Activated CD8-positive, alpha-beta memory T cell treated with anti-CD3 and anti-CD28 coated beads, Interleukin-2, amount 50 U/mL, for 4 hours (primary cell): ENCODE measurements at regions not wholly inside any gene's neighbourhood (a gene's known extent, or its start where the extent isn't known, plus 50 kb on each side); places are given as distances from the start of the nearest gene placed in this dataset.
"Not testable (repeated sequence)": the region's sequence is repeated elsewhere in the genome, so short reads cannot be mapped to it uniquely, and the experiment has no call there.

ENCODE experiments used
- DNase-seq: peaks from one replicate; pipeline ENCODE4 v3.0.0-alpha.2; 2020

GRCh38 chr2:36223259-36223658, 132.3 kb upstream of the CRIM1 start:
- no peak for DNase-seq

- no peak for DNase-seq
These were observed 133.1 kb upstream of the CRIM1 start for GRCh38 chr2:36222485-36222884.

- DNase-seq, result no peak
These were observed 140.9 kb upstream of the CRIM1 start for GRCh38 chr2:36214691-36215090.

GRCh38 chr2:36203366-36203765, 152.2 kb upstream of the CRIM1 start:
- no peak for DNase-seq

- DNase-seq, result no peak
These were observed 158.2 kb upstream of the CRIM1 start for GRCh38 chr2:36197181-36197971.

GRCh38 chr2:36193680-36194079, 161.9 kb upstream of the CRIM1 start:
- DNase-seq, result no peak

GRCh38 chr2:36192983-36193382, 162.6 kb upstream of the CRIM1 start:
- DNase-seq, result no peak

GRCh38 chr2:36190097-36190496, 165.5 kb upstream of the CRIM1 start:
- no peak for DNase-seq

GRCh38 chr2:36185624-36186023, 170.0 kb upstream of the CRIM1 start:
- DNase-seq, result no peak

GRCh38 chr2:36184848-36185247, 170.7 kb upstream of the CRIM1 start:
- DNase-seq, result no peak

GRCh38 chr2:36180789-36181482, 174.6 kb upstream of the CRIM1 start:
- not testable (repeated sequence) for DNase-seq

- DNase-seq, result not testable (repeated sequence)
These were observed 175.3 kb upstream of the CRIM1 start for GRCh38 chr2:36180293-36180692.

GRCh38 chr2:36179668-36180269, 175.8 kb upstream of the CRIM1 start:
- not testable (repeated sequence) for DNase-seq

GRCh38 chr2:36178384-36178783, 177.2 kb upstream of the CRIM1 start:
- DNase-seq, result no peak

GRCh38 chr2:36177282-36177681, 178.3 kb upstream of the CRIM1 start:
- no peak for DNase-seq

- DNase-seq, result no peak
These were observed 180.7 kb upstream of the CRIM1 start for GRCh38 chr2:36174920-36175319.

GRCh38 chr2:36173760-36174404, 181.7 kb upstream of the CRIM1 start:
- no peak for DNase-seq

- DNase-seq, result no peak
These were observed 182.8 kb upstream of the CRIM1 start for GRCh38 chr2:36172824-36173223.

- no peak for DNase-seq
These were observed 184.8 kb upstream of the CRIM1 start for GRCh38 chr2:36170805-36171204.

GRCh38 chr2:36169843-36170242, 185.7 kb upstream of the CRIM1 start:
- DNase-seq, result no peak

GRCh38 chr2:36168115-36168514, 187.5 kb upstream of the CRIM1 start:
- no peak for DNase-seq

- DNase-seq, result no peak
These were observed 190.4 kb upstream of the CRIM1 start for GRCh38 chr2:36165132-36165531.

GRCh38 chr2:36163520-36164254, 191.9 kb upstream of the CRIM1 start:
- DNase-seq, result no peak
